ENCODE measurements at regions not wholly inside any gene's neighbourhood (a gene's known extent, or its start where the extent isn't known, plus 50 kb on each side); places are given as distances from the start of the nearest gene placed in this dataset.
"Not testable (repeated sequence)": the region's sequence is repeated elsewhere in the genome, so short reads cannot be mapped to it uniquely, and the experiment has no call there.

DNA sequence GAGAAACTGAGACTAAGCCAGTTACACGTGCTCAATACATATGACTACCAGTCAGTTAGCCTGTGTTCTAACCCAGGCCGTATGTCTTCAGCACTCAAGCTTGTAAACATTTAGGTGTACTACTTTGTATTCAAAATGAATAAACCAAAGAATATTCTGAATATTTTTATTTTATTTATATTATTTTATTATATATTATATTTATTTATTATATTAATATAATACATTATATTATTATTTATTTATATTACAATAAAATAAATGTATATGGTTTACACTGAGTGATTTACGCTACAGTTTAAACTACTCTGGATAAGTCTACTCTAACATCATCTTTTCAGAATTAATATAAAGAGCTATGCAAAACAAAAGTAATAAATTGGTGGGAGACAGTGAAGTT, 691.5 kb downstream of the CENPC start:
- no peak for DNase-seq

GRCh38 chr4:66852843-66853242, 692.5 kb downstream of the CENPC start:
- no peak for DNase-seq

DNA sequence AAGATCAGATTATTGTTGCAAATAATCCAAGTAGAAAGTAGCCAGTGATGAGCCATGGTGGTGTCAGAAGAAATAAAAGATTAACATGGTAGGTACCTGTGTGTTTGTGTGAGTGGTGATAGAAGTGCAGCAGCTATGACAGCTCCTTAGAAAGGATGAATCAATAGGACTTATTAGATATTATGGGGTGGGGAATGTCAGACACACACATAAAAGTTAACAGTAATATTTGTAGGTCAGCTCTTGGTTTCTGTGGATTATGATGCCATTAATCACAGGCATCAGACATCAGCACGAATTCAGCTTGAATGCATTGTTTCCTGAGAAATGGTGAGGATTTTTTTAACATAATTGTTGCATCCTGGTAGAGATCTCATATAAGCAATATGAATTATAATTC, 695.7 kb downstream of the CENPC start:
- DNase-seq, result no peak

- DNase-seq, result no peak
Measured at GRCh38 chr4:66842724-66843088, 702.6 kb downstream of the CENPC start.

- DNase-seq, result no peak
Measured at GRCh38 chr4:66842026-66842723, 703.1 kb downstream of the CENPC start.

DNA sequence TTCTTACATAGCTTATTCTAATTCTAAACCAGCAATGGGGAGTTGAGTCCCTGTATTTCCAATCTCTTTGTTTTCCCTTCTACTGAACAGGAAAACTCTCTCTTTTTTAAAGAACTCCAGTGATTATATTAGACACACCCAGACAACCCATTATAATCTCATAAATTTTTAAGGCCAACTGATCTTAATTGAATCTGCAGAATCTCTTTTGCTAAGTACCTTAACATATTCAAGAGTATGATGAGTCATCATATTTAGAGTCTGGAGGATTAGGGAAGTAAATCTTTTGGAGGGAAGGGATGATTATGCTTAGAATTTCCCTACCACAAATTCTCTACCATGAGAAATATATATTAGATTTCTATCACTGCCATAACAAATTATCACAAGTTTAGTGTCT, 705.1 kb downstream of the CENPC start:
- no peak for DNase-seq

DNA sequence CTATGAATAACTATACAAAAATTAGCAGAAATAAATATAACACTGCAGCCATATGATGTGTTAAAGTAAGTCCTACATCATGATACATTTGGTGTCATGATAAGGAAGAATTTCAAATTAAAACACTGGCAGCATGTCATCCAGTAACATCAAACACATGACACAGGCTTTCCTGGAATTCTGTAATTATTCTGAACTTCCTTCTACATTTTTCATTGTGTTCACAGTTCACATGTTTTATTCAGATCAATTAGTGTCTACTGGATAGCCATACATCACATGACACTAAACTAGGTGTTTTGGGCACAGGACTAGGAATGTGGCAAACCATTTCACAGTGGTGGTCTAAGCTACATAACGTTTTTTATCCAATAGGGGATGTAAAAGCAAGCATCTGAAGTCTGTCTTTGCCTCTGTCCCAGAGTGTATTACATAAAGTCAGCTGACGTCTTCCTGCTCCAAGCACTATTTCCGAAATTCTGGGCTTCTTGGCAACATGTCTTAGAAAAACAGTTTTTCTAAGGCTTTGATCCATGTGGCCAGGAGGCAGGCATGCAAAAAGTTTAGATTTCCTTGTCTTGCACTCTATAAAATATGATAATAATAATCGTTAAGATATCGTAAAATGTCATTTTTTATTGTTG, 707.9 kb downstream of the CENPC start:
- DNase-seq, result no peak

GRCh38 chr4:66829310-66829709, 716.0 kb downstream of the CENPC start:
- DNase-seq, result no peak

DNA sequence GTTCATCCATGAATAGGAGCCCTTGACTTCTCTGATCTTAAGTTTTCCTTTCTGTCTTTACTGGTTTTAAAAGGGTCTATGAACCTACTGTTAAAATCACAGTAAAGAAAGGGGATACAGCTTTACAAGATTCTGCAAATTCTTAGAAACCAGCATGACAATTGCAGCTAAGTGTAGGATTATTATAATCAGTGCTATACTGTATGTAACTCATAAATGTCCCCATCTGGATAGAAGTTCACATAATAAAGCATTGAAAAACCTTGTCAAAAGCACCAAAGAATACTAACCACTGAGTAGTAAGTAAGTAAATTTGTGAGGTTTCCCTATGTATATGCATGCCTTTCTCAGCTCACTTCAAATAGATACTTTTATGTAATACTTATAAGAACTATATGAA, 724.6 kb downstream of the CENPC start:
- no peak for DNase-seq

DNA sequence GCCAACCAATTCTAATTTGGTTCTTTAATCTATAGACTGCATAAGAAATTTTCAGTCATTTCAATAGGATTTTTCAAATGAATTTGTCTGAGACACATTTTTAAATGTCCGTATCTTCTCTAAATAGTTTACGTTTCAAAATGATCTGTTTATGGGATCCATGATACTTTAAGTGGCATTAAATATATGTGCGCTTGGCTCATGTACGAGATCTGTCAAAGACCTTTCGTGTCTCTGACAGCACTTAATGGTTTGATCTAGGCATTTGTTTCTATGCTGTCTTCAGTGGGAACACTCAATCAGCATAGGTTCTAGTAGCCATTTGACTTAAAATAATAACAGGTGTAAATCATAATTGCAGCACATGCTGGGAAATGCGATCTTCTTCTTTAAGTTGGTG, 731.0 kb downstream of the CENPC start:
- DNase-seq, result no peak

DNA sequence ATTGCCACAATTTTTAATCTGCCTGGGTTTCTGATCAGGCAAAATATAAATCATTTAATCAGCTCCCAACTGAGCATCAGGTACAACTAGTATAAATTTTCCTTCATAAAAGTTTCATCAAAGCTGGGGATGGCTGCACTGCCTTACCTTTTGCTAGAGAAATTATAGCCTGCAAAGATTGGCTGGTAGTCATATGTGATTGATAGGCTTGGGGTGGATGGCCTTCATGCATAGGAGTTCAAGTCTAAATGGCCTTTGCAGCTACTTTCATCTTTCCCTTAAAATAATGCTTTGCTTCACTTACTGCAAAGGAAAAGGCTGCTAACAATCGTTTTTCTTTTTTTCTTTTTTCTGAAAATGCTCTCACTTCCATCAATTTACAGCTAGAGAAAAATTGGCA, 739.7 kb downstream of the CENPC start:
- DNase-seq, result no peak

DNA sequence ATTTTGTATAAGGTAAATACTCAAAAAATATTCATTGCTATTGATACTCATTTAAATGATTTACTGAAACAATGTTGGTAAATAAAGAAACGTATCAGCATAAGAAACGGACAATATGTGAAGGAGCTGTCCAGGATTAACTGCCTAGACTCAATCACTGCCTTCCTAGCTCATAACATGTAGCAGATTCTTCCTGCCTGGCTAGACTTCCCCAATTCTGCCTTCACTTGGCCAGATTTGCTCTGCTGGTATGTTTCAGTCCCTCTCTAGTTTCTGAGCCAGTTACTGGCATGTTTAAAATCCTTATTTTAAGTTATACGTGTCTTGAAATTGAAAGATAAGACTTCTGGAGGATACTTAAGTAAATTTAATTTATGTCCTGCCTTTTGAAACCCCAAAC, 740.3 kb downstream of the CENPC start:
- no peak for DNase-seq

DNA sequence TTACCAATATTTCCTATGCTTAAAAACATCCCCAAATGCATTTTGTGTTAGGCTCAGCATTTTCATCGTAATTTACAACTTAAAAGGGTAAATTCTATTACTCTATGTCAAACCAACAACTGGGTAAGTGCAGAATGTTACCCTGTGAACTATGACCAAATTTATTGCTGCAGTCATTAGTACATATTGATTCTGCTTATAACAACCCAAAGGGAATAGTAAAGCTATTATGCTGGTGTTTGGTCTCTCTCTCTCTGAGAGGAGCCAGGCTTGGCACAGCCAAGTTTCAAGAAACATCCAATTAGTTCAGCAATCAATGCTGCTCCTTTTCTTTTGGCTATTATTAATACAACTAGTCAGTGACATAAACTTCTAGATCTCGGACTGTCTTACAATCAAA, 747.7 kb downstream of the CENPC start:
- no peak for DNase-seq

- DNase-seq, result no peak
Measured at GRCh38 chr4:66795724-66796123, 749.6 kb downstream of the CENPC start.

DNA sequence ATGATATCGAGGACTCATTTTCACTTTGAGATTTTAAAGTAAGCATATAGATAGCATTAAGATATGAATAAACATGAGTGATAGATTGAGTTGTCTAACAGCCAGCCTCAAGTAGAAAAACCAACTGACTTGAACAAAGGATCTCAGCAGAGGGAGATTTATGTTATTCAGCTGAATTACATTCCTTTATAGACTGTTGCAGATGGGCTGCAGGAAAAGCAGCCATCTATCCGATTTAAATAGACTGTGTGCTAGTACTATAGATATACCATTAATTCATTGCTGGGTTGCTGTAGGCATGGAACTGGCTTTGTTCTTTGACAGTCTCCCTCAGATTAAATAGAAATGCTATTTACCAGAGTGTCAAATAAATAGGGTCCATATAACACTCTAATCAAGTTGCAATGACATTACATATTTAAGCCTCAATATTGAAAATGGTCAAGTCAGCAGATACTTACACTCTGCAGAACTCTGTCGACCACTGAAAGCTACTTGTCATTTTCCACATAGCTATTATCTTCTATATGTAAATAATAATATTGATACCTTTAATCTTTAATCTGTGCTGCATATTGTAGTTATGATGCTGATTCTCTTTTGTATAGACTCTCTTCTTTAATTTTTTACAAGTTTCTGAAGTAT, 750.8 kb downstream of the CENPC start:
- no peak for DNase-seq

DNA sequence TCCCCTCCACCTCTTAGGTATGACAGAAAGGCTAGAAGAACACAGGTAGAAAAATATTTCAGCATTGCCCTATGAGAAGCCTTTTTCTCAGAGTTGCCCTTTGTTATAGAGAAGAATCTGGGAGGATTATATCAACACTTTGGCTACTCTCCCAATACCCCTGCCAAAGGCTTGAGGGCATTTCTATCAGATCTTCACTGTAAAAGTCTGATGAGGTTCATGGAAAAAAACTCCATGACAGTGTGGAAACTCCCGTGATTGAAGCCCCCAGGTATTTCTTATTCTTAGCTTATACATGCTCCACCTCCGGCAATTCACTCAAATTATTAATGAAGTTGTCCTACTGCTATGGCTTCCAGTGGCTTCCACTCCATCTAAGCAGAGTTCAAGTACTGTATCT, 753.6 kb downstream of the CENPC start:
- DNase-seq, result no peak

- DNase-seq, result no peak
Measured at GRCh38 chr4:66785479-66785878, 759.8 kb downstream of the CENPC start.

DNA sequence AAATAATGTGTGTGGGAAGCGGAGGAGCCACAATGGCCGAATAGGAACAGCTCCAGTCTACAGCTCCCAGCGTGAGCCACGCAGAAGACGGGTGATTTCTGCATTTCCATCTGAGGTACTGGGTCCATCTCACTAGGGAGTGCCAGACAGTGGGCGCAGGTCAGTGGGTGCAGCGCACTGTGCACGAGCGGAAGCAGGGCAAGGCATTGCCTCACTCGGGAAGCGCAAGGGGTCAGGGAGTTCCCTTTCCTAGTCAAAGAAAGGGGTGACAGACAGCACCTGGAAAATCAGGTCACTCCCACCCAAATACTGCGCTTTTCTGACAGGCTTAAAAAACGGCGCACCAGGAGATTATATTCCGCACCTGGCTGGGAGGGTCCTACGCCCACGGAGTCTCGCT, 762.6 kb downstream of the CENPC start:
- DNase-seq, result not testable (repeated sequence)

DNA sequence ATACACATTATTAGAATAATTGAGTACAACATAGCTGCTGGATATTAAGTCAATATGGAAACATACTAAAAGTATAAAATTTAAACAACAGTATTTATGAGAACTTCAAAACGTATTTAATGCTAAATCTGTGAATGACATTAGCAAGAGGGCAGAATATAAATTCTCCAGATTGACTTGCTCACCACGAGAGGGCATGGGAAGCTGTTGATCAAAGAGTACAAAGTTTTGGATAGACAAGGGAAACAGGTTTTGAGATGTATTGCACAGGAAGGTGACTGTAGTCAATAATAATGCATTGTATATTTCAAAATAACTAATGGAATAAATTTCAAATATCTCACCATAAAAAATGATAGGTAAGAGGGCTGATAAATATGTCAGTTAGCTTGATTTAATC, 768.2 kb downstream of the CENPC start:
- no peak for DNase-seq

DNA sequence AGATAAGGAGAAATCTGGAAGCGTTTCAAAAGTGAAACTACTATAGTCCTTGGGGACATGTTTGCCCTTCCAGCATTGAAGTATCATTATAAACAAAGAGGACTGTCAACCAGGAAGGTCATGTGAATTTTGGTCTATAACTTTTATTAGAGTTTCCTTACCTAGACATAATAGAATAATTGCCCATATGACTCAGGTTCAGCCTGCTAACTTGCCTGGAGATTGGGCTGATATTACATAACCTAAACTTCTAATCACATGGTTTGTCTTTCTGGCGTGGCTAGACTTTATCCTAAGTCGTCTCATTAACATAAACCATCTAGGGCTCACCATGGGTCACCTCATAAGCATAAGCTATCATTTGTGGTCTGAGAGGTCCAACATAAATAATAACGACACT, 775.9 kb downstream of the CENPC start:
- DNase-seq, result no peak

GRCh38 chr4:66767442-66767841, 777.9 kb downstream of the CENPC start:
- no peak for DNase-seq

GRCh38 chr4:66766557-66766956, 778.7 kb downstream of the CENPC start:
- DNase-seq, result no peak

DNA sequence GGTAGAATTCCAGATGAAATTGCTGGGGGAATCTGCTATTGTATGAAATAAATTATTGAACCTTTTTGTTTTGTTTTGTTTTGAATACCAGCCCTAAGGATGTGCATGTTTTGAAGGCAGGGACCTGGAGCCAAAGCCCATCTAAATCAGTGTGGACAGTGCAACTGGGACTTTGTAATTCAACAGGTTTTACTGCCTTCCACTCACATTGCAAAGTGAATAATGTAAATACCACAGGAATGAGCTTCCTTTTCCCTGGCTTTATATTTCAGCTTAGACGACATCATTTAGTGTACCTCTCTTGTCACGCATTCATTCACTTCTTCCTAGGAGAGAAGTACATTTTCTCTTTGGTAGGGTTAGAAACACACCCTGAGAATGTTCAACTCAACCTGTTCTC, 795.0 kb downstream of the CENPC start:
- DNase-seq, result no peak

Measured in anterior cingulate cortex (tissue), 58 donors.